Osteocyte (in vitro differentiated cells): ENCODE measurements at regions not wholly inside any gene's neighbourhood (a gene's known extent, or its start where the extent isn't known, plus 50 kb on each side); places are given as distances from the start of the nearest gene placed in this dataset.
"Not testable (repeated sequence)": the region's sequence is repeated elsewhere in the genome, so short reads cannot be mapped to it uniquely, and the experiment has no call there.

Experiments used
- DNase-seq: peaks from one replicate; pipeline ENCODE4 v3.0.0; 2021; ENCODE audit warnings: mixed read lengths; ENCODE audit not compliant: unreplicated experiment; ENCODE audit errors: extremely low spot score
- H3K27ac Mint-ChIP-seq: one replicate; pipeline ENCODE4 v1.8.0; 2021; ENCODE audit warnings: mild to moderate bottlenecking, mixed read lengths; ENCODE audit not compliant: unreplicated experiment
- H3K27me3 Mint-ChIP-seq: one replicate; pipeline ENCODE4 v1.8.0; 2021; ENCODE audit warnings: mixed read lengths; ENCODE audit not compliant: unreplicated experiment
- H3K36me3 Mint-ChIP-seq: one replicate; pipeline ENCODE4 v1.8.0; 2021; ENCODE audit warnings: mixed read lengths; ENCODE audit not compliant: unreplicated experiment
- H3K4me1 Mint-ChIP-seq: one replicate; pipeline ENCODE4 v1.8.0; 2021; ENCODE audit warnings: mixed read lengths; ENCODE audit not compliant: unreplicated experiment
- H3K4me3 Mint-ChIP-seq: one replicate; pipeline ENCODE4 v1.8.0; 2021; ENCODE audit warnings: mild to moderate bottlenecking, moderate library complexity, mixed read lengths; ENCODE audit not compliant: unreplicated experiment
- H3K9me3 Mint-ChIP-seq: one replicate; pipeline ENCODE4 v1.8.0; 2021; ENCODE audit warnings: mixed read lengths; ENCODE audit not compliant: unreplicated experiment
- TF ChIP-seq, protein P1 (sequence below): fragments of 200-600 bp; sonication (generic); IDR thresholded peaks from 2 replicates; pipeline ENCODE4 v1.5.0; 2021; ENCODE audit warnings: antibody characterized with exemption, mild to moderate bottlenecking, moderate library complexity

DNA sequence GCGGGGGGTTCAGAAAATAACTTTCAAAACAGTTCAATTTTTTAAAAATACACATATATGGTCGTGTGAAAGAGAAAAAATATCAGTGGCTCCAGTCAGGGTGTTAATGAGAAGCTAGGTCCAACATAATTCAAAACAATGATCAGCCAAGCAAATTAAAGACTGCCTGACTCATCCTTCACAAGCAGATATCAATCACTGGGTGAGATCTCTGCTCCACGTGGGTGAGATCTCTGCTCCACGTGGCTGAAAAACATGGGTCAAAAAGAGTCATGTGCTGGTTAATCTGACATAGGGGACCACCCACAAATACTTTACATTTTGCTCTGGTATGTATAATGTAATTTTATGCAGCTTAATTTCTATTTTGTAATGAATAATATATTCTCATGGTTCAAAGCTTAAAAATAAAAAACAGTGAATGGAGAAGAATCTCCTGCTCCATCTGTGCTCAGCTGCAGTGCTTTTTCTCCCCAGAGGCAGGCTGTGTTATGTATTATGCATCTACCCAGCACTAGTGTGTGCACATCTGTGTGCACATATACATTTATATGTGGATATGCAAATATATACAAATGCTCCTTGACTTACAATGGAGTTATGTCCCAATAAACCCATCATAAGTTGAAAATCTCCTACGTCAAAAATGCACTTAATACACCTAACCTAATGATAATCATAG is 93.1 kb upstream of the S1PR3 start:
- Mint-ChIP-seq H3K4me3 (no peak overlapping the region), H3K27ac (no peak overlapping the region), H3K4me1 (no peaks in the 10 kb centered on the region), H3K9me3 (no peaks in the 10 kb centered on the region), H3K36me3 (no peaks in the 10 kb centered on the region), H3K27me3 (peaks cover 61% of the 10 kb centered on the region)
- no peak for DNase-seq
- TF ChIP-seq, protein P1, sequence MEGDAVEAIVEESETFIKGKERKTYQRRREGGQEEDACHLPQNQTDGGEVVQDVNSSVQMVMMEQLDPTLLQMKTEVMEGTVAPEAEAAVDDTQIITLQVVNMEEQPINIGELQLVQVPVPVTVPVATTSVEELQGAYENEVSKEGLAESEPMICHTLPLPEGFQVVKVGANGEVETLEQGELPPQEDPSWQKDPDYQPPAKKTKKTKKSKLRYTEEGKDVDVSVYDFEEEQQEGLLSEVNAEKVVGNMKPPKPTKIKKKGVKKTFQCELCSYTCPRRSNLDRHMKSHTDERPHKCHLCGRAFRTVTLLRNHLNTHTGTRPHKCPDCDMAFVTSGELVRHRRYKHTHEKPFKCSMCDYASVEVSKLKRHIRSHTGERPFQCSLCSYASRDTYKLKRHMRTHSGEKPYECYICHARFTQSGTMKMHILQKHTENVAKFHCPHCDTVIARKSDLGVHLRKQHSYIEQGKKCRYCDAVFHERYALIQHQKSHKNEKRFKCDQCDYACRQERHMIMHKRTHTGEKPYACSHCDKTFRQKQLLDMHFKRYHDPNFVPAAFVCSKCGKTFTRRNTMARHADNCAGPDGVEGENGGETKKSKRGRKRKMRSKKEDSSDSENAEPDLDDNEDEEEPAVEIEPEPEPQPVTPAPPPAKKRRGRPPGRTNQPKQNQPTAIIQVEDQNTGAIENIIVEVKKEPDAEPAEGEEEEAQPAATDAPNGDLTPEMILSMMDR = no peak

GRCh38 chr9:88905506-88905905 is 85.8 kb upstream of the S1PR3 start:
- H3K4me1 Mint-ChIP-seq = no peaks in the 10 kb centered on the region
- no peak for DNase-seq
- TF ChIP-seq, protein P1 = no peak

DNA sequence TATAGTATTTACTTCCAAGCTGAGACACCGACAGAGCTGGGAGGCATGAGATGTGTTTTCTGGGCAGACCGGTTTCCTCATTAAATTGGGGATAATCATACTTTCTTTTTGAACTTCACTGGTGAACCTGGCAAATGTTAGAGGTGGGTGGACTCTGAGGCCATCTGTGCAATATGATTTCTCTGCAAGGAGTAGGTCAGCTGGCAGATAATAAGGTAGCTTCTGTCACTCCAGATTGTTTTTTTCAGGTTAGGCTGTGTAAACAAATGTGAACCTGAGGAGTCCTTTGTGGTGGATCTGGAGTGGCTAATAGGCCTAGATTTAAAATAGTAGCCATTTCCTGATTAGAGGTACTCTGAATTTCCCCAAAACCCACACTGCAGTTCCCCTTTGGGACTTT is 75.4 kb upstream of the S1PR3 start:
- Mint-ChIP-seq H3K9me3 (peaks cover 8% of the 10 kb centered on the region), H3K4me1 (no peaks in the 10 kb centered on the region), H3K27ac (no peak overlapping the region), H3K4me3 (no peak overlapping the region), H3K27me3 (peaks cover 36% of the 10 kb centered on the region), H3K36me3 (no peaks in the 10 kb centered on the region)
- DNase-seq = no peak
- TF ChIP-seq, protein P1 = no peak

More at GRCh38 chr9:88905506-88905905, 85.8 kb upstream of the S1PR3 start:
- Mint-ChIP-seq H3K27me3 (peaks cover 57% of the 10 kb centered on the region), H3K36me3 (no peaks in the 10 kb centered on the region), H3K4me3 (no peak overlapping the region), H3K9me3 (peaks cover 8% of the 10 kb centered on the region), H3K27ac (no peak overlapping the region)

GRCh38 chr9:88916894-88917293 is 74.4 kb upstream of the S1PR3 start:
- Mint-ChIP-seq H3K27me3 (peaks cover 32% of the 10 kb centered on the region), H3K36me3 (no peaks in the 10 kb centered on the region), H3K9me3 (peaks cover 8% of the 10 kb centered on the region), H3K27ac (no peak overlapping the region), H3K4me3 (no peak overlapping the region), H3K4me1 (no peaks in the 10 kb centered on the region)
- no peak for DNase-seq
- TF ChIP-seq, protein P1 = no peak

DNA sequence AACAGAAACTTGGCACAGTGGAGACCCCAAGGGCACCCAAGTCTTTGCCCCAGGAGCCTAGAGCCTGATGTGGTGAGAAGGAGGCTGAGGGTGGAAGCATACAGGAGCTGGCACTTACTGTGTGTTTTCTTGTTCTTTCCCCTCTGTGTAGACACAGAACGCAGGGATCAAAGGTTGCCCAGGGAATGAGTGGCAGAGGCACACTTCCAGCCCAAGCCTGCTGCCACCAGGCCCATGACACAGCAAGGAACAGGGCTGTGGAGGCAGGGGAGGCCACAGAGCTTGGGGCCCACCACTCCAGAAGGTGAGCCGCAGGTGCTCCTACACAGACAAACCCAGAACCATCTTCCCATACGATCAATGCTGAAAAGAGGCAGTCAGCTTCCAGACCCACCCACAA is 73.9 kb upstream of the S1PR3 start:
- H3K4me1 Mint-ChIP-seq = no peaks in the 10 kb centered on the region
- no peak for DNase-seq
- no peak overlapping the region for H3K4me3 Mint-ChIP-seq
- H3K27me3 Mint-ChIP-seq = peaks cover 31% of the 10 kb centered on the region
- H3K9me3 Mint-ChIP-seq = peaks cover 8% of the 10 kb centered on the region
- H3K27ac Mint-ChIP-seq = no peak overlapping the region
- no peaks in the 10 kb centered on the region for H3K36me3 Mint-ChIP-seq
- TF ChIP-seq, protein P1 = no peak

DNA sequence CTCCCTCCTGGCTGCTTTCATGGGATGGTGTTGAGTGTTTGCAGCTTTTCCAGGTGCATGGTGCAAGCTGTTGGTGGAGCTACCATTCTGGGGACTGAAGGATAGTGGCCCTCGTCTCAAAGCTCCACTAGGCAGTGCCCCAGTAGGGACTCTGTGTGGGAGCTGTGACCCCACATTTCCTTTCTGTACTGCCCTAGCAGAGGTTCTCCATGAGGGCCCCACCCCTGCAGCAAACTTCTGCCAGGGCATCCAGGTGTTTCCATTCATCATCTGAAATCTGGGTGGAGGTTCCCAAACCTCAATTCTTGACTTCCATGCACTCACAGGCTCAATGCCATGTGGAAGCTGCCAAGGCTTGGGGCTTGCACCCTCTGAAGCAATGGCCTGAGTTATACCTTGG is 72.7 kb upstream of the S1PR3 start:
- peaks cover 26% of the 10 kb centered on the region for H3K27me3 Mint-ChIP-seq
- H3K9me3 Mint-ChIP-seq, DNase-seq, H3K4me1 Mint-ChIP-seq, H3K4me3 Mint-ChIP-seq, H3K36me3 Mint-ChIP-seq, H3K27ac Mint-ChIP-seq: not testable (repeated sequence)
